HepG2 (cell line): ENCODE measurements at regions not wholly inside any gene's neighbourhood (a gene's known extent, or its start where the extent isn't known, plus 50 kb on each side); places are given as distances from the start of the nearest gene placed in this dataset.
A peak's percentile ranks its signal among the peaks of the same experiment; 100 is the strongest.

Source experiments
- ATAC-seq: fragments of 200-7000 bp; cut with Tn5 transposase; 3 replicates; pipeline ENCODE4 v1.9.1; 2020; ENCODE audit warnings: mild to moderate bottlenecking, moderate library complexity
- BruUV-seq: library from RNA; stranded (reverse); fragments of 400-500 nt; replicated peaks from 2 replicates; lab custom pipeline; 2021; lab: Mats Ljungman, UMichigan
- CTCF ChIA-PET: fragments of 300-600 bp; formaldehyde crosslinking; extraction: SDS; loops from one replicate; lab custom pipeline; 2021; ENCODE audit warnings: low total read pairs, inconsistent platforms, low intra/inter-chr PET ratio; lab: Yijun Ruan, JAX
- POLR2A ChIA-PET: fragments of 350-600 bp; sonication (Branson Sonifier 250); formaldehyde crosslinking; loops from one replicate; lab custom pipeline; 2020; ENCODE audit warnings: antibody characterized with exemption, inconsistent platforms; lab: Yijun Ruan, JAX
- DNase-seq: peaks from one replicate; pipeline ENCODE4 v3.0.0-alpha.2; 2015; ENCODE audit warnings: low spot score
- FAIRE-seq: peaks from 3 replicates; lab custom pipeline; 2011; peaks lifted over from hg19 to GRCh38; lab: Jason Lieb, UNC
- H2AFZ ChIP-seq: one replicate; pipeline ENCODE4 v1.6.1; 2011; ENCODE audit warnings: low read length, inconsistent platforms
- H3K27ac ChIP-seq: fragments of 300-600 bp; 3 replicates; pipeline ENCODE4 v1.8.0; 2011; ENCODE audit warnings: mixed run types, mild to moderate bottlenecking, mixed read lengths, low read length, inconsistent platforms; ENCODE audit not compliant: insufficient read depth; ENCODE audit errors: extremely low read length
- H3K27me3 ChIP-seq, 2 experiments: fragments of 200-600 bp in 1 of 2; 2 replicates in 1 of 2; 3 replicates in 1 of 2; pipeline versions ENCODE4 v1.6.0 to v1.8.0; 2011; ENCODE audit warnings: low read length in 2 of 2, mild to moderate bottlenecking in 2 of 2, moderate library complexity in 2 of 2, inconsistent platforms in 1 of 2; ENCODE audit not compliant: insufficient read depth in 2 of 2, control insufficient read depth in 1 of 2
- H3K36me3 ChIP-seq, 2 experiments: fragments of 200-600 bp in 1 of 2; replicated peaks in 1 of 2; 2 replicates in 1 of 2; 3 replicates in 1 of 2; pipeline versions ENCODE4 v1.5.1 to v1.8.0; 2011; ENCODE audit warnings: low read length in 2 of 2, inconsistent platforms in 1 of 2; ENCODE audit not compliant: insufficient read depth in 2 of 2, control insufficient read depth in 1 of 2
- H3K4me1 ChIP-seq: 2 replicates; pipeline ENCODE4 v1.5.1; 2012; ENCODE audit warnings: low read length, inconsistent platforms; ENCODE audit not compliant: insufficient read depth
- H3K4me2 ChIP-seq: 2 replicates; pipeline ENCODE4 v1.6.0; 2011; ENCODE audit warnings: low read depth, low read length, inconsistent platforms
- H3K4me3 ChIP-seq, 3 experiments: fragments of 200-600 bp in 1 of 3; sonication (generic), shearing (Covaris generic) in 1 of 3; replicated peaks in 1 of 3; 2 replicates each; pipeline ENCODE4 v1.5.1; 2011 to 2016; ENCODE audit warnings: low read length in 3 of 3, inconsistent platforms in 2 of 3, low read depth in 2 of 3, mild to moderate bottlenecking in 2 of 3, control low read depth in 1 of 3, mixed read lengths in 1 of 3; ENCODE audit not compliant: insufficient read depth in 1 of 3
- H3K79me2 ChIP-seq: one replicate; pipeline ENCODE4 v1.6.1; 2011; ENCODE audit warnings: low read length, inconsistent platforms; ENCODE audit not compliant: insufficient read depth
- H3K9ac ChIP-seq: 2 replicates; pipeline ENCODE4 v1.6.0; 2011; ENCODE audit warnings: mild to moderate bottlenecking, low read depth, low read length, inconsistent platforms; ENCODE audit not compliant: insufficient read depth
- H3K9me3 ChIP-seq: 2 replicates; pipeline ENCODE4 v1.5.1; 2012; ENCODE audit warnings: mild to moderate bottlenecking, low read length
- H4K20me1 ChIP-seq: 2 replicates; pipeline ENCODE4 v1.6.0; 2011; ENCODE audit warnings: inconsistent platforms, mild to moderate bottlenecking, low read length, moderate library complexity; ENCODE audit not compliant: insufficient read depth
- ARNT2 ChIP-seq: sonication (generic); formaldehyde crosslinking; IDR thresholded peaks from 2 replicates; pipeline ENCODE4 v1.8.0; 2022; ENCODE audit warnings: mild to moderate bottlenecking, low read depth, missing genetic modification reagents, moderate library complexity
- FOSL1 ChIP-seq: sonication (generic); formaldehyde crosslinking; IDR thresholded peaks from 2 replicates; pipeline ENCODE4 v1.9.0; 2021; ENCODE audit warnings: missing genetic modification reagents, borderline replicate concordance
- NFRKB ChIP-seq: fragments of 450-650 bp; IDR thresholded peaks from 2 replicates; pipeline ENCODE4 v1.6.1; 2017
- POLR2G ChIP-seq: fragments of 200-400 bp; formaldehyde crosslinking; IDR thresholded peaks from 2 replicates; pipeline ENCODE4 v1.6.1; 2018; ENCODE audit warnings: mild to moderate bottlenecking, low read depth, low read length, moderate library complexity
- RCOR2 ChIP-seq: IDR thresholded peaks from 2 replicates; pipeline ENCODE4 v1.6.1; 2016; ENCODE audit warnings: missing biosample characterization, missing genetic modification reagents
- RFXAP ChIP-seq: sonication (generic); formaldehyde crosslinking; IDR thresholded peaks from 2 replicates; pipeline ENCODE4 v1.4.0; 2020; ENCODE audit warnings: missing genetic modification reagents, borderline replicate concordance
- SNRNP70 ChIP-seq: fragments of 200-400 bp; formaldehyde crosslinking; IDR thresholded peaks from 2 replicates; pipeline ENCODE4 v1.6.1; 2017; ENCODE audit warnings: mild to moderate bottlenecking, low read depth, low read length, moderate library complexity
- YEATS2 ChIP-seq: sonication (generic); formaldehyde crosslinking; IDR thresholded peaks from 2 replicates; pipeline ENCODE4 v1.4.0; 2020; ENCODE audit warnings: missing genetic modification reagents, borderline replicate concordance
- ZNF224 ChIP-seq: sonication (generic); formaldehyde crosslinking; IDR thresholded peaks from 2 replicates; pipeline ENCODE4 v1.5.0; 2020; ENCODE audit warnings: mild to moderate bottlenecking, missing genetic modification reagents
- ZNF75D ChIP-seq: sonication (generic); formaldehyde crosslinking; IDR thresholded peaks from 2 replicates; pipeline ENCODE4 v1.8.1; 2023; ENCODE audit warnings: missing genetic modification reagents, mild to moderate bottlenecking, borderline replicate concordance
- ZNF768 ChIP-seq: sonication (generic); formaldehyde crosslinking; IDR thresholded peaks from 2 replicates; pipeline ENCODE4 v1.4.0; 2020; ENCODE audit warnings: missing genetic modification reagents
- ZNF839 ChIP-seq: sonication (generic); formaldehyde crosslinking; IDR thresholded peaks from 2 replicates; pipeline ENCODE4 v1.4.0; 2020; ENCODE audit warnings: missing genetic modification reagents, mild to moderate bottlenecking, borderline replicate concordance
- ZNF879 ChIP-seq: sonication (generic); formaldehyde crosslinking; IDR thresholded peaks from 2 replicates; pipeline ENCODE4 v1.8.1; 2023; ENCODE audit warnings: missing genetic modification reagents
- WGBS: methylation state at CpG from one replicate; pipeline ENCODE4 v1.1.6; 2017; ENCODE audit warnings: low lambda C conversion rate; 5-methylcytosine and 5-hydroxymethylcytosine counted together
- in situ Hi-C: cut with HindIII; loops from 2 replicates; pipeline ENCODE4 v1.10.0; 2017; ENCODE audit warnings: low pct_unique_long_range_greater_than_20kb; ENCODE audit not compliant: extremely low pct_ligation_motif_present
- intact Hi-C: fragments of 100-400 bp; cut with micrococcal nuclease; formaldehyde crosslinking; loops from one replicate; pipeline ENCODE4 v1.10.0; 2022; ENCODE audit not compliant: unreplicated experiment
- TF ChIP-seq, protein P1 (sequence below): sonication (generic); formaldehyde crosslinking; IDR thresholded peaks from 2 replicates; pipeline ENCODE4 v1.5.1; 2020; ENCODE audit warnings: missing genetic modification reagents, mild to moderate bottlenecking, borderline replicate concordance

DNA sequence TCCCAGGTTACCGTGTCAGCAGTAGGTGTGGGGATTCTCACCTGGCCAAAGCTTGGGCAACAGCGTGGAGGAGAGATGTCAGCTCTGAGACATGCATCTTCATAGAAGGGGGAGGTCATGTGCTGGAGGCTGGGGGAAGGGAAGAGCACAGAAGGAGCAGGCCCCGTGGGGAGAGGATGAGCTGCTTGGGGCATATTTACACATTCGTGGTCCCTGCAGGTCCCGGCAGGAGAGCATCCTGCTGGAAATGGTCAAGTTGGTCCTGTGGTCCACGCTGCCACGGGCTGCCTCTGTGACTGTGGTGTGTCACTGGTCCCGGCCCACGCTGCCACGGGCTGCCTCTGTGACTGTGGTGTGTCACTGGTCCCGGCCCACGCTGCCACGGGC, 195.1 kb upstream of the TWIST2 start (continued):
- TF ChIP-seq, protein P1, sequence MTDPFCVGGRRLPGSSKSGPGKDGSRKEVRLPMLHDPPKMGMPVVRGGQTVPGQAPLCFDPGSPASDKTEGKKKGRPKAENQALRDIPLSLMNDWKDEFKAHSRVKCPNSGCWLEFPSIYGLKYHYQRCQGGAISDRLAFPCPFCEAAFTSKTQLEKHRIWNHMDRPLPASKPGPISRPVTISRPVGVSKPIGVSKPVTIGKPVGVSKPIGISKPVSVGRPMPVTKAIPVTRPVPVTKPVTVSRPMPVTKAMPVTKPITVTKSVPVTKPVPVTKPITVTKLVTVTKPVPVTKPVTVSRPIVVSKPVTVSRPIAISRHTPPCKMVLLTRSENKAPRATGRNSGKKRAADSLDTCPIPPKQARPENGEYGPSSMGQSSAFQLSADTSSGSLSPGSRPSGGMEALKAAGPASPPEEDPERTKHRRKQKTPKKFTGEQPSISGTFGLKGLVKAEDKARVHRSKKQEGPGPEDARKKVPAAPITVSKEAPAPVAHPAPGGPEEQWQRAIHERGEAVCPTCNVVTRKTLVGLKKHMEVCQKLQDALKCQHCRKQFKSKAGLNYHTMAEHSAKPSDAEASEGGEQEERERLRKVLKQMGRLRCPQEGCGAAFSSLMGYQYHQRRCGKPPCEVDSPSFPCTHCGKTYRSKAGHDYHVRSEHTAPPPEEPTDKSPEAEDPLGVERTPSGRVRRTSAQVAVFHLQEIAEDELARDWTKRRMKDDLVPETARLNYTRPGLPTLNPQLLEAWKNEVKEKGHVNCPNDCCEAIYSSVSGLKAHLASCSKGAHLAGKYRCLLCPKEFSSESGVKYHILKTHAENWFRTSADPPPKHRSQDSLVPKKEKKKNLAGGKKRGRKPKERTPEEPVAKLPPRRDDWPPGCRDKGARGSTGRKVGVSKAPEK, result no peak
- TF ChIP-seq RCOR2 (CRISPR knock-in tag) (no peak), ZNF879 (CRISPR knock-in tag) (no peak), POLR2G (no peak), YEATS2 (CRISPR knock-in tag) (no peak), RFXAP (CRISPR knock-in tag) (no peak), ZNF75D (no peak), SNRNP70 (no peak), NFRKB (no peak), ZNF839 (no peak)

DNA sequence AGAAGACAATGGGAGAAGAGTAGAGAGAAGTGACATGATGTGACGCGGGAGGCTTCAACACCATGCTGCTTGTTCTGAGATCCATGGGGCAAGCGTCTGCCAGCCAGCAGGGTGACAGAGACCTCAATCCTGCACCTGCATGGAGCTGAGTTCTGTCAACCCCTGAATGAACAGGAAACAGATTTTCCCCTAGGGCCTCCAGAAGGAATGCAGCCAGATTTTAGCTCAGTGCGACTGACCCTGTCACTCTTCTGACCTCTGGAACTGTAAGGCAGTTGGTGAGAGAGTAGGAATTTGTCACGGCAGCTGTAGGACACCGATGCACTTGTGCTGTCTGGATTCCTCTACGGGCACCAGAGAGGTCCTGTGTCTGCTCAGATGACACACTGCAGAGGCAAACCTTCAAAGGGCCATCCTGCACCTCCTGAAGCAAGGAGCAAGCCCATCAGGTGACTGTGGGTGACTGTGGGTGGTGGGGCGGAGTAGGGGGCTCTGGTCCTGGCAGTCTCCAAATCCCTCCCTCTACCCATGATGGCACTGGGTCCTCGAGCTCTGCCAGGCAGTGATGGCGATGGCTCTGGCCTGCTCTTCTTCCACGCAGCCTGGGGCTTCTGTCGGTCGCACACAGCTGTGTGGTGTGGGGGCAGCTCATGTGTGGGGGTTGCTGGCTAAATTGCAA, 194.3 kb upstream of the TWIST2 start:
- ATAC-seq (peak; percentile 31; the same call in 2 of the 3 replicates), FAIRE-seq (no peak), DNase-seq (no peak)
- Histone ChIP-seq H3K27ac (no peak overlapping the region), H3K27me3 (peaks cover 2 to 57% of the 10 kb centered on the region in 2 experiments; a peak in 4 of 5 replicates), H3K9me3 (no peaks in the 10 kb centered on the region), H3K9ac (no peak overlapping the region), H3K4me1 (no peaks in the 10 kb centered on the region), H3K4me2 (no peak overlapping the region), H3K4me3 (no peak overlapping the region), H2AFZ (no peak overlapping the region), H3K79me2 (no peaks in the 10 kb centered on the region), H4K20me1 (no peaks in the 10 kb centered on the region), H3K36me3 (no peaks in the 10 kb centered on the region)
- in situ Hi-C loops, result no loop called here
- ChIA-PET POLR2A (no interaction called here), CTCF (no interaction called here)
- TF ChIP-seq ARNT2 (CRISPR knock-in tag), result no peak
- TF ChIP-seq ZNF224 (CRISPR knock-in tag), result no peak
- 0 out of 2 replicates have a peak, but pooled peaks have one; percentile 26 for TF ChIP-seq ZNF768 (CRISPR knock-in tag)
- TF ChIP-seq FOSL1 (CRISPR knock-in tag), result no peak
- WGBS, result 27% methylated on average over 8 of the region's 13 CpGs
- intact Hi-C loops, result no loop called here
- no TSS peak for BruUV-seq
